ENCODE measurements at regions not wholly inside any gene's neighbourhood (a gene's known extent, or its start where the extent isn't known, plus 50 kb on each side); places are given as distances from the start of the nearest gene placed in this dataset.

- no peak for TF ChIP-seq REST (IDR thresholded peaks at IDR 0.05; ENCODE audit: insufficient read depth in 1 of 2, low read depth in 2 of 2, low read length in 2 of 2)
- TF ChIP-seq SIN3A (IDR thresholded peaks at IDR 0.05; ENCODE audit: borderline replicate concordance, insufficient read depth, low read length) = no peak
These were observed 286.2 kb downstream of the NDFIP2 start for GRCh38 chr13:79767126-79767525.

Measured in PFSK-1 (cell line).